PC-3 (cell line): ENCODE measurements at regions not wholly inside any gene's neighbourhood (a gene's known extent, or its start where the extent isn't known, plus 50 kb on each side); places are given as distances from the start of the nearest gene placed in this dataset.
"Not testable (repeated sequence)": the region's sequence is repeated elsewhere in the genome, so short reads cannot be mapped to it uniquely, and the experiment has no call there.

Experiments used
- CTCF ChIP-seq: fragments of 300-600 bp; sonication (generic); conservative IDR thresholded peaks from 2 replicates; pipeline ENCODE4 v1.5.1; 2017; ENCODE audit warnings: antibody characterized with exemption, low read depth, mild to moderate bottlenecking, low read length
- EZH2 ChIP-seq: fragments of 300-600 bp; sonication (generic); IDR thresholded peaks from one replicate; pipeline ENCODE4 v1.6.1; 2017; ENCODE audit warnings: antibody characterized with exemption, mild to moderate bottlenecking, low read length; ENCODE audit not compliant: unreplicated experiment
- EZH2phosphoT487 ChIP-seq: fragments of 300-600 bp; sonication (generic); IDR thresholded peaks from 2 replicates; pipeline ENCODE4 v1.6.1; 2018; ENCODE audit warnings: mild to moderate bottlenecking, antibody characterized with exemption, low read length, borderline replicate concordance

GRCh38 chr16:32002496-32002895, 128.9 kb downstream of the ZNF267 start:
- not testable (repeated sequence) for TF ChIP-seq CTCF, EZH2, EZH2phosphoT487
